Calu3 (cell line): ENCODE measurements at regions not wholly inside any gene's neighbourhood (a gene's known extent, or its start where the extent isn't known, plus 50 kb on each side); places are given as distances from the start of the nearest gene placed in this dataset.

Experiments used
- BruUV-seq: library from RNA; stranded (reverse); fragments of 400-500 nt; replicated peaks from 2 replicates; lab custom pipeline; 2021; lab: Mats Ljungman, UMichigan
- CTCF ChIA-PET: fragments of 300-600 bp; sonication (Branson Sonifier 250); formaldehyde crosslinking; loops from one replicate; lab custom pipeline; 2022; ENCODE audit warnings: antibody characterized with exemption; lab: Charles Lee
- DNase-seq: peaks from one replicate; pipeline ENCODE4 v3.0.0; 2022
- H3K27ac Mint-ChIP-seq: one replicate; pipeline ENCODE4 v1.8.0; 2022; ENCODE audit warnings: mixed read lengths; ENCODE audit not compliant: unreplicated experiment
- H3K27me3 Mint-ChIP-seq: one replicate; pipeline ENCODE4 v1.8.0; 2022; ENCODE audit warnings: mixed read lengths; ENCODE audit not compliant: unreplicated experiment
- H3K36me3 Mint-ChIP-seq: one replicate; pipeline ENCODE4 v1.8.0; 2022; ENCODE audit warnings: mild to moderate bottlenecking, moderate library complexity, mixed read lengths; ENCODE audit not compliant: insufficient read depth, unreplicated experiment
- H3K4me1 Mint-ChIP-seq: one replicate; pipeline ENCODE4 v1.8.0; 2022; ENCODE audit warnings: mild to moderate bottlenecking, low read depth, mixed read lengths; ENCODE audit not compliant: unreplicated experiment
- H3K4me3 Mint-ChIP-seq: one replicate; pipeline ENCODE4 v1.8.0; 2022; ENCODE audit warnings: mild to moderate bottlenecking, low read depth, moderate library complexity, mixed read lengths; ENCODE audit not compliant: unreplicated experiment
- H3K9me3 Mint-ChIP-seq: one replicate; pipeline ENCODE4 v1.8.0; 2022; ENCODE audit warnings: low read depth, mixed read lengths; ENCODE audit not compliant: unreplicated experiment
- CTCF ChIP-seq: fragments of 200-600 bp; IDR thresholded peaks from one replicate; pipeline ENCODE4 v1.8.0; 2022; ENCODE audit warnings: antibody characterized with exemption; ENCODE audit not compliant: unreplicated experiment
- intact Hi-C: fragments of 100-400 bp; cut with micrococcal nuclease; formaldehyde crosslinking; loops from one replicate; pipeline ENCODE4 v1.10.0; 2022; ENCODE audit not compliant: unreplicated experiment

DNA sequence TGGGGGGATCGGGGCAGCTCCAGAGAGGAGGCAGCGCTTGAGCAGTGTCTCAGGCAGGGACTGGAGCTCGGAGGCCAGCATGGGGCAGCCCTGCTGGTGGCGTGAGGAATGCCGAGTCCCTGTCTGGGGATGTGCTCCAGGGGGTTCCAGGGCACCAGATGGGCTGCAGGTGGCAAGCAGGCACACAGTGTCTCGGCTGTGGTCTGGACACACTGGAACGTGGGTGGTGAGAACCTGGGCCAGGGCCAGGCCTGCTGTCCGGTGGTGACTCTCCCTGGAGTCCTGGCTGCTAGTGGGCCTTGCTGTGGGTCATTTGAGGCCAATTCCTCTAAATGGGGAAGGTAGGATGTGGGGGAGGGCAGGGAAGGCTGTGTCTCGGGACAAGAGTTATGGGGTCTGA, 199.4 kb upstream of the RTL1 start:
- BruUV-seq = no TSS peak
- H3K27ac Mint-ChIP-seq = no peak overlapping the region
- H3K36me3 Mint-ChIP-seq = no peaks in the 10 kb centered on the region
- no peaks in the 10 kb centered on the region for H3K4me1 Mint-ChIP-seq
- TF ChIP-seq CTCF = no peak
- H3K27me3 Mint-ChIP-seq = no peaks in the 10 kb centered on the region
- intact Hi-C loops = no loop called here
- H3K9me3 Mint-ChIP-seq = peaks cover 12% of the 10 kb centered on the region
- H3K4me3 Mint-ChIP-seq = no peak overlapping the region
- no peak for DNase-seq
- CTCF ChIA-PET = no interaction called here

- no TSS peak for BruUV-seq
- Mint-ChIP-seq H3K36me3 (no peaks in the 10 kb centered on the region), H3K27ac (no peak overlapping the region), H3K9me3 (peaks cover 12% of the 10 kb centered on the region), H3K4me1 (no peaks in the 10 kb centered on the region), H3K4me3 (no peak overlapping the region), H3K27me3 (no peaks in the 10 kb centered on the region)
- intact Hi-C loops = no loop called here
- no peak for DNase-seq
- no peak for TF ChIP-seq CTCF
- CTCF ChIA-PET = interaction anchor here (0.8 kb wide), 1 partner anchor 16 kb away, joined by 3 read pairs; no protein-coding TSS in a partner anchor
Measured at GRCh38 chr14:101103321-101103901, 199.9 kb upstream of the RTL1 start.

DNA sequence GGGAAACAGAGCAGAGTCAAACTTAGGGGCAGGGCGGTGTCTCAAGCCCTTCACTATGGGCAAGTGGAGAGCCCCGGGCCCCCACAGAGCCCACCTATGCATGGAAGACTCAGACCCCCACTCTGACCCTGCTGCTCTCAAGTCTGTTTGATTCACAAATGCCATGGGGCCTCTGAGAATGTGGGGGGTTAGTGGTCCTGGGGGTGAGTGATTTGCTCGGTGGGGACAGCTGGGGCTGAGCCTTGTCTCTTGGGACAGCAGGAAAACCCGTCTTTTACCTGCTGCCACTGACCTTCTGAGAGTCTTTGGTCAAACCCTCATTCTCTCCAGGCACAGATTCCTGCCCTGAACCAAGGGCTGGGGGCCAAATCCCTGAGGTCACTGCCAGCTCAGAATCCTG, 201.0 kb upstream of the RTL1 start:
- Mint-ChIP-seq H3K4me3 (no peak overlapping the region), H3K36me3 (no peaks in the 10 kb centered on the region), H3K27ac (no peak overlapping the region), H3K4me1 (no peaks in the 10 kb centered on the region), H3K27me3 (no peaks in the 10 kb centered on the region), H3K9me3 (peaks cover 9% of the 10 kb centered on the region)
- no peak for DNase-seq
- CTCF ChIA-PET = interaction anchor here (0.8 kb wide), 1 partner anchor 17 kb away, joined by 3 read pairs; no protein-coding TSS in a partner anchor
- intact Hi-C loops = no loop called here
- BruUV-seq = no TSS peak
- no peak for TF ChIP-seq CTCF

GRCh38 chr14:101105045-101105444, 201.5 kb upstream of the RTL1 start:
- CTCF ChIA-PET = interaction anchor here (0.7 kb wide), 1 partner anchor 357 kb away, joined by 4 read pairs; no protein-coding TSS in a partner anchor
- TF ChIP-seq CTCF = no peak
- Mint-ChIP-seq H3K36me3 (no peaks in the 10 kb centered on the region), H3K4me1 (no peaks in the 10 kb centered on the region), H3K27ac (no peak overlapping the region), H3K9me3 (peaks cover 9% of the 10 kb centered on the region), H3K4me3 (no peak overlapping the region), H3K27me3 (no peaks in the 10 kb centered on the region)
- DNase-seq = no peak
- intact Hi-C loops = no loop called here
- no TSS peak for BruUV-seq
